ENCODE measurements at regions not wholly inside any gene's neighbourhood (a gene's known extent, or its start where the extent isn't known, plus 50 kb on each side); places are given as distances from the start of the nearest gene placed in this dataset.

DNA sequence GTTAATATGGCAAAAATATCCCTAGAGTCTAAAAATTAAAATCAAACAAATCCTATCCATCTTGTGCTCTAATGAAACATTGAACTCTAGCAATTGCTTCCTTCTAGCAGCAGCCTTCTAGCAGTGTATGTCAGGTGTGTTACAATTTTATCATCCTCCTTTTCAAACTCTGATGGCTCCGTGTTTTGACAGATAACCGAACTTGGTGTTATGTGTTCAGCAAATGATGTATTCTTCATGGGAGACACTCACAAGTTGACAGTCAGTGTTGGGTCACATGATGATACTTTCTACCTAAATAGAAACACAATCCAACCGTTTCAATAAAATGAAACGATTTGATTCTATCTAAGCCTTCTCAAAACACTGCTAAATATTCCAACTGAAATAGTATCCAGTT, 525.3 kb upstream of the NOVA1 start:
- no peaks in the 10 kb centered on the region for H3K27me3 Mint-ChIP-seq
- no peaks in the 10 kb centered on the region for H3K4me1 Mint-ChIP-seq (ENCODE audit: low read depth)
- no peaks in the 10 kb centered on the region for H3K36me3 Mint-ChIP-seq (ENCODE audit: insufficient read depth)
- DNase-seq (ENCODE audit: low spot score, unreplicated experiment): no peak
- H3K4me3 Mint-ChIP-seq (ENCODE audit: low read depth): no peak overlapping the region
- TF ChIP-seq, protein P1, sequence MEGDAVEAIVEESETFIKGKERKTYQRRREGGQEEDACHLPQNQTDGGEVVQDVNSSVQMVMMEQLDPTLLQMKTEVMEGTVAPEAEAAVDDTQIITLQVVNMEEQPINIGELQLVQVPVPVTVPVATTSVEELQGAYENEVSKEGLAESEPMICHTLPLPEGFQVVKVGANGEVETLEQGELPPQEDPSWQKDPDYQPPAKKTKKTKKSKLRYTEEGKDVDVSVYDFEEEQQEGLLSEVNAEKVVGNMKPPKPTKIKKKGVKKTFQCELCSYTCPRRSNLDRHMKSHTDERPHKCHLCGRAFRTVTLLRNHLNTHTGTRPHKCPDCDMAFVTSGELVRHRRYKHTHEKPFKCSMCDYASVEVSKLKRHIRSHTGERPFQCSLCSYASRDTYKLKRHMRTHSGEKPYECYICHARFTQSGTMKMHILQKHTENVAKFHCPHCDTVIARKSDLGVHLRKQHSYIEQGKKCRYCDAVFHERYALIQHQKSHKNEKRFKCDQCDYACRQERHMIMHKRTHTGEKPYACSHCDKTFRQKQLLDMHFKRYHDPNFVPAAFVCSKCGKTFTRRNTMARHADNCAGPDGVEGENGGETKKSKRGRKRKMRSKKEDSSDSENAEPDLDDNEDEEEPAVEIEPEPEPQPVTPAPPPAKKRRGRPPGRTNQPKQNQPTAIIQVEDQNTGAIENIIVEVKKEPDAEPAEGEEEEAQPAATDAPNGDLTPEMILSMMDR (IDR thresholded peaks at IDR 0.05; ENCODE audit: unreplicated experiment): no peak
- H3K9me3 Mint-ChIP-seq (ENCODE audit: low read depth): peaks cover 9% of the 10 kb centered on the region
- no peak overlapping the region for H3K27ac Mint-ChIP-seq

DNA sequence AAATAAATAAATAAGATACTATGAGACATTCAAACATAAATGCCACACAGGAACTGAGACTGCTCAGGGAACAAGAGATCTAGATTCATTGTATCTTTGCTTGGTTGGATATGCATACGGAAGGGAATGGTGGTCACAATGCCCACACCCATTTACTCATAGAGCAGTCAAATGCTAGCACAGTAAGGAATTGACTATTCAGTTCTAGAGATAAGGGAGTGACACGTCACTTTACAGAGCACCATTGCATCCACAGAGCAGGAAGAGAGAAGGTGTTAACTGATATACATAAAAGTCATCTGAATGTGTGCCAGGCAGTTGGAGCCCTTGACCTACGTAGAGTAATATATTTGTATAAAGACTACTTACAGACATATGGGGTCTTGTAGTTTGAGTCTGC, 530.0 kb upstream of the NOVA1 start:
- H3K36me3 Mint-ChIP-seq (ENCODE audit: insufficient read depth): no peaks in the 10 kb centered on the region
- DNase-seq (ENCODE audit: low spot score, unreplicated experiment): no peak
- no peaks in the 10 kb centered on the region for H3K27me3 Mint-ChIP-seq
- TF ChIP-seq, protein P1 (IDR thresholded peaks at IDR 0.05; ENCODE audit: unreplicated experiment): no peak
- no peaks in the 10 kb centered on the region for H3K4me1 Mint-ChIP-seq (ENCODE audit: low read depth)
- H3K9me3 Mint-ChIP-seq (ENCODE audit: low read depth): peaks cover 4% of the 10 kb centered on the region
- no peak overlapping the region for H3K27ac Mint-ChIP-seq
- no peak overlapping the region for H3K4me3 Mint-ChIP-seq (ENCODE audit: low read depth)

- Mint-ChIP-seq H3K36me3 (ENCODE audit: insufficient read depth) (no peaks in the 10 kb centered on the region), H3K4me1 (ENCODE audit: low read depth) (no peaks in the 10 kb centered on the region), H3K4me3 (ENCODE audit: low read depth) (no peak overlapping the region), H3K27ac (no peak overlapping the region), H3K27me3 (no peaks in the 10 kb centered on the region), H3K9me3 (ENCODE audit: low read depth) (no peaks in the 10 kb centered on the region)
- DNase-seq (ENCODE audit: low spot score, unreplicated experiment): no peak
- TF ChIP-seq, protein P1 (IDR thresholded peaks at IDR 0.05; ENCODE audit: unreplicated experiment): no peak
Observed at GRCh38 chr14:27134200-27134599, 536.4 kb upstream of the NOVA1 start.

- TF ChIP-seq, protein P1 (IDR thresholded peaks at IDR 0.05; ENCODE audit: unreplicated experiment): no peak
- H3K36me3 Mint-ChIP-seq (ENCODE audit: insufficient read depth): no peaks in the 10 kb centered on the region
- no peaks in the 10 kb centered on the region for H3K27me3 Mint-ChIP-seq
- no peaks in the 10 kb centered on the region for H3K4me1 Mint-ChIP-seq (ENCODE audit: low read depth)
- no peak for DNase-seq (ENCODE audit: low spot score, unreplicated experiment)
- no peak overlapping the region for H3K4me3 Mint-ChIP-seq (ENCODE audit: low read depth)
- H3K27ac Mint-ChIP-seq: no peak overlapping the region
- no peaks in the 10 kb centered on the region for H3K9me3 Mint-ChIP-seq (ENCODE audit: low read depth)
Observed at GRCh38 chr14:27145170-27145569, 547.3 kb upstream of the NOVA1 start.

GRCh38 chr14:27148143-27148542, 550.3 kb upstream of the NOVA1 start:
- TF ChIP-seq, protein P1 (IDR thresholded peaks at IDR 0.05; ENCODE audit: unreplicated experiment): no peak
- no peak for DNase-seq (ENCODE audit: low spot score, unreplicated experiment)
- Mint-ChIP-seq H3K36me3 (ENCODE audit: insufficient read depth) (no peaks in the 10 kb centered on the region), H3K27ac (no peak overlapping the region), H3K9me3 (ENCODE audit: low read depth) (no peaks in the 10 kb centered on the region), H3K4me1 (ENCODE audit: low read depth) (no peaks in the 10 kb centered on the region), H3K4me3 (ENCODE audit: low read depth) (no peak overlapping the region), H3K27me3 (no peaks in the 10 kb centered on the region)

Data from progenitor cell of endocrine pancreas (in vitro differentiated cells).